ENCODE measurements at regions not wholly inside any gene's neighbourhood (a gene's known extent, or its start where the extent isn't known, plus 50 kb on each side); places are given as distances from the start of the nearest gene placed in this dataset.

DNA sequence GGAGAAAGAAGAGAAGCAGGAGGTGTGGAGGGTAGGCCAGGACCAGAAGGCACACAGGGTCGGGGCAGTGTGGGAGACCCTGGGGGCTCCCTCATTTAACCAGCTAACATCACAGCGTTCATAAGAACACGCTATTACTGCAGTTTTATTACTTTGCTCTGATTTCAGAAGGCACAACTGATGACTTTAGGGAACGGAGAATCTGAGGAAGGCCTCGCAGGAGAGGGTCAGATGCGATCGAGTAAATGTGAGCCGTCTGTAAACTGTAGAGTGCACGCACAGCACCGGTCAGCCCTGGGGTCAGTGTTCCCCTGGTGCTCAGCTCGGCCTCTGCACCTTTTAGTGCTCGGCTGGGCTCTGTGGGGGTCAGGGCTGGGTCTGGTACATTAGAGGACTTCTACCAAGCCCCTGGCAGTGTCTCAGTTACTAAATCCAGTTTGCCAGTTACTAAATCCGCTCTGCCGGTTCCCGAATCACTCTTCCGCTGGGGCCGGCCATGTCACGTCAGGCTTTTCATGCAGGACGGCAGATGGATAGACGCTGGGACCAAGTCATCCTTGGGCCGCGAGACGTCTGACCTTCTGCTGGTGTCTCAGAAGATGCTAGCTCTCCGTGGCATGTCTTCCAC lies 325.9 kb downstream of the SEC14L1 start:
- TF ChIP-seq, protein P1, sequence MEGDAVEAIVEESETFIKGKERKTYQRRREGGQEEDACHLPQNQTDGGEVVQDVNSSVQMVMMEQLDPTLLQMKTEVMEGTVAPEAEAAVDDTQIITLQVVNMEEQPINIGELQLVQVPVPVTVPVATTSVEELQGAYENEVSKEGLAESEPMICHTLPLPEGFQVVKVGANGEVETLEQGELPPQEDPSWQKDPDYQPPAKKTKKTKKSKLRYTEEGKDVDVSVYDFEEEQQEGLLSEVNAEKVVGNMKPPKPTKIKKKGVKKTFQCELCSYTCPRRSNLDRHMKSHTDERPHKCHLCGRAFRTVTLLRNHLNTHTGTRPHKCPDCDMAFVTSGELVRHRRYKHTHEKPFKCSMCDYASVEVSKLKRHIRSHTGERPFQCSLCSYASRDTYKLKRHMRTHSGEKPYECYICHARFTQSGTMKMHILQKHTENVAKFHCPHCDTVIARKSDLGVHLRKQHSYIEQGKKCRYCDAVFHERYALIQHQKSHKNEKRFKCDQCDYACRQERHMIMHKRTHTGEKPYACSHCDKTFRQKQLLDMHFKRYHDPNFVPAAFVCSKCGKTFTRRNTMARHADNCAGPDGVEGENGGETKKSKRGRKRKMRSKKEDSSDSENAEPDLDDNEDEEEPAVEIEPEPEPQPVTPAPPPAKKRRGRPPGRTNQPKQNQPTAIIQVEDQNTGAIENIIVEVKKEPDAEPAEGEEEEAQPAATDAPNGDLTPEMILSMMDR (IDR thresholded peaks at IDR 0.05; ENCODE audit: insufficient read depth, low read length, poor library complexity, severe bottlenecking): no peak
- Histone ChIP-seq H3K4me3 (ENCODE audit: low read depth, low read length) (no peak overlapping the region), H3K27me3 (ENCODE audit: control insufficient read depth, insufficient read depth, low read length) (no peaks in the 10 kb centered on the region), H3K36me3 (ENCODE audit: control insufficient read depth, insufficient read depth, low read length) (no peaks in the 10 kb centered on the region)
- DNase-seq (ENCODE audit: low read depth): no peak

DNA sequence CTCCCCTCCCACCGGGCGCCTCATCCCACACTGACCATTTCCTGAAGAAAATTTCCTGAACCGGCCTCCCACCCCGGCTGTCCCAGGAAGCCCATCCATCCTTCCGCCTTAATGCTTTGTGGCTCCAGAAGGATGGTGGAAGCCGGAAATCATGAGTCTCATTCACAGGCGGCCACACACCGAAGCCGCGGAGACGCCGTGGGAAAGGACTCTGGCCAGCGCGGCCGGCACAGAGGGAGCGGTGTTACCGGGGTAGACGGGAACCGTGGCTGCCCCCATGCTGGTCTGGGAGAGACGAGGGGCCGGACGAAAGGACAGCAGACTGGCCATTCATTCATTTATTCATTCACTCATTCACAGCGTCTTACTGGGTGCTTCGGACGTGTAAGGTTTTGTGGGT lies 326.8 kb downstream of the SEC14L1 start:
- Histone ChIP-seq H3K36me3 (ENCODE audit: control insufficient read depth, insufficient read depth, low read length) (no peaks in the 10 kb centered on the region), H3K4me3 (ENCODE audit: low read depth, low read length) (no peak overlapping the region), H3K27me3 (ENCODE audit: control insufficient read depth, insufficient read depth, low read length) (no peaks in the 10 kb centered on the region)
- DNase-seq (ENCODE audit: low read depth): no peak
- TF ChIP-seq, protein P1 (IDR thresholded peaks at IDR 0.05; ENCODE audit: insufficient read depth, low read length, poor library complexity, severe bottlenecking): no peak

DNA sequence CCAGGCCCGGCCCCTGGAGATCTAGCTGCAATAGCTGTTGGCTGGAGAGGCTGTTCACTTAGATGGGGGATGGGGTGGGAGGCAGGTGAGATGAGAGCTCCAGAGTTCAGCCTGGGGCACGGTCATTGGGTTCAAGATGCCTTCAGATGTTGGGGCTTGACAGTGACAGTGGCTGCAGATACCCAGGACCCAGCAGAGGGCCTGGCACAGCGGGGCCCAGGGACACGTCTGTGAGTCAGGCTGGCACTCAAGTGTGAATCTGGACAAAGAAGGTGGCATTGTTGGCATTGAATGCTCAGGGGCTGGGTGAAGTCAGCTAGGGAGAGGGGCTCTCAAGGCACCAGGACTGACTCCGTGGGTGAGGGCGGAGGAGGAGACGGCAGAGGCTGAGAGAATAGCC lies 328.1 kb downstream of the SEC14L1 start:
- TF ChIP-seq, protein P1 (IDR thresholded peaks at IDR 0.05; ENCODE audit: insufficient read depth, low read length, poor library complexity, severe bottlenecking): no peak
- Histone ChIP-seq H3K36me3 (ENCODE audit: control insufficient read depth, insufficient read depth, low read length) (no peaks in the 10 kb centered on the region), H3K4me3 (ENCODE audit: low read depth, low read length) (no peak overlapping the region), H3K27me3 (ENCODE audit: control insufficient read depth, insufficient read depth, low read length) (no peaks in the 10 kb centered on the region)
- no peak for DNase-seq (ENCODE audit: low read depth)

DNA sequence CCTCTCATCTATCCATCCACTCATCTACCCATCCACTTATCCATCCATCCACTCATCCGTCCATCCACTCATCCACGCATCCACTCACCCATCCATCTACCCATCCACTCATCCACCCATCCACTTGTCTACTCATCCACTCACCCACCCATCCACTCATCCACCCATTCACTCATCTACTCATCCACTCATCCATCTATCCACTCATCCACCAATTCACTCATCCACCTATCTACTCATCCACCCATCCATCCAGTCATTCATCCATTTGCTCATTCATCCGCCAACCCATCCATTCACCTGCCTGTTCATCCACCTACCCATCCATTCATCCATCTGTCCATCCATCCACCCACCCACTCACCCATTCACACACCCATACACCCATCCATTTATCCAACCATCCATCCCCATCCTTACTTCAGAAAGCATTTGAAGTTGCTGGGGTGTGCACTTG lies 329.6 kb downstream of the SEC14L1 start:
- TF ChIP-seq, protein P1 (IDR thresholded peaks at IDR 0.05; ENCODE audit: insufficient read depth, low read length, poor library complexity, severe bottlenecking): no peak
- Histone ChIP-seq H3K4me3 (ENCODE audit: low read depth, low read length) (no peak overlapping the region), H3K27me3 (ENCODE audit: control insufficient read depth, insufficient read depth, low read length) (no peaks in the 10 kb centered on the region), H3K36me3 (ENCODE audit: control insufficient read depth, insufficient read depth, low read length) (no peaks in the 10 kb centered on the region)
- DNase-seq (ENCODE audit: low read depth): no peak

DNA sequence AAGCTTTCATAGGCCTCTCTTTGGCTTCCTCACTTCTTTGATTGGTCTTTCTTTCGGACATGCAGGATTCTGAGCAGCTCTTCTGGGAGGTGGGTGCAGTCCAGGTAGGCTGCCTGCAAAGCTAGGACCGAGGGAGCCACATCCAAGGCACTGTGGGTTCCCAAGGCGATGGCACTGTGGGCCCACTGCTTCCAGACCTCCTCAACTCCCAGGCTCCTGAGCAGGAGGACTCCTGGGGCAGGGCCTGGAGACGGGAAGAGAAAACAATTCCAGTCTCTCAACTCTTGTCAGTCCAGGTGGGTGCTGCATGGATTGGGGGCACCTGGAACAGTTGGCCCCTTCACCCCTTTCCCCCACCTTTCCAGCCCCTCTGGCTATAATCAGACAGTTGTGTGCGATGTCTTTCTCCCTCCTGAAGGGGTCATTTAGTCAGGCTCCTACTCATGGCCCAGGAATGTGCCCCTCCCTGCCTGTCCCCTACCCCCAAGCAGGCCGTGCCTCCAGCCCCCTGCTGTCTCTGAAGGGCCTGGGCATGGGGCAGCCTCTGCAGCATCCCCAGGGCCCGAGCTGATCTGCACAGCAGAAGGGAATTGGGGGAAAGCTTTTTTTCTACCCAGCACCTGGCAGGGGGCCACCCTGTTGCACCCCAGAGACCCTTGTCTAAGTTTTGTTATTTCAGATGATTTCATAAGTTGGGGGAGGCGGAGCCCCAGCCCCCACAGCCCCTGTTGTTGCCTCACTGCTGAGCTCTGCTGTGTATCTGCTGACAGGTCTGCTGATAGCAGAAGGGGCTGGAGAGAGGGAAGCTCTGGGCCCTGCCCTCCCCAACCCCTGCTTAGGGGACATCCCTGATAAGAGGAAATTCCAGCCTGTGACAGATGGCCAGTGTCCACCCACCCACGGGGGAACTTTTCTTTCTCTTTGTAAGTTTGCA lies 330.3 kb downstream of the SEC14L1 start:
- no peak for DNase-seq (ENCODE audit: low read depth)
- H3K27me3 ChIP-seq (ENCODE audit: control insufficient read depth, insufficient read depth, low read length): no peaks in the 10 kb centered on the region
- H3K36me3 ChIP-seq (ENCODE audit: control insufficient read depth, insufficient read depth, low read length): no peaks in the 10 kb centered on the region
- TF ChIP-seq, protein P1 (IDR thresholded peaks at IDR 0.05; ENCODE audit: insufficient read depth, low read length, poor library complexity, severe bottlenecking): peak; percentile 10
- H3K4me3 ChIP-seq (ENCODE audit: low read depth, low read length): no peak overlapping the region
